Cardiac fibroblast (primary cell): ENCODE measurements at regions not wholly inside any gene's neighbourhood (a gene's known extent, or its start where the extent isn't known, plus 50 kb on each side); places are given as distances from the start of the nearest gene placed in this dataset.

Experiments used
- DNase-seq, 2 donors: peaks; one replicate each; pipeline versions ENCODE4 v3.0.0 to v3.0.0-alpha.2; 2010; ENCODE audit warnings: low read depth in 2 of 2
- H3K4me3 ChIP-seq, 2 donors: replicated peaks in 1 of 2; 1 replicate in 1 of 2; 2 replicates in 1 of 2; pipeline ENCODE4 v1.5.1; 2011; ENCODE audit warnings: low read depth in 2 of 2, low read length in 2 of 2, mild to moderate bottlenecking in 2 of 2, moderate library complexity in 1 of 2
- CTCF ChIP-seq: IDR thresholded peaks from one replicate; pipeline ENCODE4 v1.5.1; 2011; ENCODE audit warnings: low read depth, mild to moderate bottlenecking, low read length, inconsistent platforms

- DNase-seq, result peak; percentile 11 to 82
- TF ChIP-seq CTCF, result no peak
- H3K4me3 ChIP-seq, result no peak overlapping the region
These were observed 158.6 kb downstream of the TRIML1 start for GRCh38 chr4:188297873-188298272.

- peak; percentile 32 to 35 for DNase-seq
- no peak overlapping the region for H3K4me3 ChIP-seq
- TF ChIP-seq CTCF, result no peak
These were observed 159.9 kb downstream of the TRIML1 start for GRCh38 chr4:188299161-188299560.

- no peak for TF ChIP-seq CTCF
- no peak overlapping the region for H3K4me3 ChIP-seq
- peak in 1 of 2 donors; percentile 6 for DNase-seq
These were observed 161.1 kb downstream of the TRIML1 start for GRCh38 chr4:188300385-188300784.

- H3K4me3 ChIP-seq, result no peak overlapping the region
- TF ChIP-seq CTCF, result no peak
- no peak for DNase-seq
These were observed 166.4 kb downstream of the TRIML1 start for GRCh38 chr4:188305690-188306089.

GRCh38 chr4:188307591-188307990 lies 168.3 kb downstream of the TRIML1 start:
- DNase-seq, result no peak
- H3K4me3 ChIP-seq, result no peak overlapping the region
- TF ChIP-seq CTCF, result no peak

GRCh38 chr4:188308142-188308541 lies 168.9 kb downstream of the TRIML1 start:
- no peak for TF ChIP-seq CTCF
- DNase-seq, result no peak
- no peak overlapping the region for H3K4me3 ChIP-seq

GRCh38 chr4:188316391-188316790 lies 177.2 kb downstream of the TRIML1 start:
- no peak for TF ChIP-seq CTCF
- DNase-seq, result no peak

More at GRCh38 chr4:188316391-188316790, 177.2 kb downstream of the TRIML1 start:
- no peak overlapping the region for H3K4me3 ChIP-seq
